H9 (cell line): ENCODE measurements at regions not wholly inside any gene's neighbourhood (a gene's known extent, or its start where the extent isn't known, plus 50 kb on each side); places are given as distances from the start of the nearest gene placed in this dataset.

ENCODE experiments used
- DNase-seq: peaks from one replicate; pipeline ENCODE4 v3.0.0-alpha.2; 2017
- H2AFZ ChIP-seq: one replicate; pipeline ENCODE4 v1.6.1; 2013; ENCODE audit warnings: mild to moderate bottlenecking, low read length, control low read depth, moderate library complexity
- H2AK5ac ChIP-seq: 2 replicates; pipeline ENCODE4 v1.6.1; 2013; ENCODE audit warnings: low read length, control low read depth, mixed read lengths; ENCODE audit not compliant: insufficient read length
- H2BK120ac ChIP-seq: one replicate; pipeline ENCODE4 v1.6.1; 2013; ENCODE audit warnings: low read depth, mild to moderate bottlenecking, low read length, control low read depth, inconsistent platforms; ENCODE audit not compliant: poor library complexity, severe bottlenecking
- H2BK12ac ChIP-seq: 2 replicates; pipeline ENCODE4 v1.6.1; 2013; ENCODE audit warnings: low read length, control low read depth, mixed read lengths, low read depth; ENCODE audit not compliant: insufficient read length
- H2BK15ac ChIP-seq: 2 replicates; pipeline ENCODE4 v1.6.1; 2013; ENCODE audit warnings: low read depth, low read length, control low read depth
- H2BK20ac ChIP-seq: one replicate; pipeline ENCODE4 v1.6.1; 2013; ENCODE audit warnings: low read depth, mild to moderate bottlenecking, low read length, control low read depth, inconsistent platforms; ENCODE audit not compliant: poor library complexity, severe bottlenecking
- H2BK5ac ChIP-seq: 2 replicates; pipeline ENCODE4 v1.6.1; 2013; ENCODE audit warnings: low read length, control low read depth, mixed read lengths; ENCODE audit not compliant: insufficient read length
- H3K14ac ChIP-seq: 2 replicates; pipeline ENCODE4 v1.6.1; 2013; ENCODE audit warnings: low read length, control low read depth; ENCODE audit not compliant: insufficient read depth
- H3K18ac ChIP-seq: 2 replicates; pipeline ENCODE4 v1.6.1; 2013; ENCODE audit warnings: low read depth, mild to moderate bottlenecking, mixed read lengths, low read length, control low read depth; ENCODE audit not compliant: insufficient read length
- H3K23ac ChIP-seq: 2 replicates; pipeline ENCODE4 v1.6.1; 2013; ENCODE audit warnings: low read length, control low read depth, mixed read lengths, low read depth; ENCODE audit not compliant: insufficient read length
- H3K23me2 ChIP-seq: 2 replicates; pipeline ENCODE4 v1.6.1; 2013; ENCODE audit warnings: low read depth, mild to moderate bottlenecking, mixed read lengths, low read length, control low read depth; ENCODE audit not compliant: insufficient read length, poor library complexity, severe bottlenecking
- H3K27ac ChIP-seq: 2 replicates; pipeline ENCODE4 v1.5.1; 2013; ENCODE audit warnings: low read length, control low read depth, mixed read lengths, low read depth; ENCODE audit not compliant: insufficient read length
- H3K27me3 ChIP-seq: 2 replicates; pipeline ENCODE4 v1.6.1; 2013; ENCODE audit warnings: low read length, control low read depth, inconsistent platforms; ENCODE audit not compliant: insufficient read depth
- H3K4ac ChIP-seq: 2 replicates; pipeline ENCODE4 v1.6.1; 2013; ENCODE audit warnings: low read depth, mild to moderate bottlenecking, control low read depth, inconsistent platforms, low read length, moderate library complexity
- H3K4me1 ChIP-seq: 2 replicates; pipeline ENCODE4 v1.6.1; 2013; ENCODE audit warnings: low read length, control low read depth, inconsistent platforms; ENCODE audit not compliant: insufficient read depth
- H3K4me2 ChIP-seq: 2 replicates; pipeline ENCODE4 v1.6.1; 2013; ENCODE audit warnings: low read length, control low read depth, mixed read lengths; ENCODE audit not compliant: insufficient read length, insufficient read depth
- H3K56ac ChIP-seq: 2 replicates; pipeline ENCODE4 v1.6.1; 2013; ENCODE audit warnings: low read depth, mild to moderate bottlenecking, mixed read lengths, low read length, control low read depth; ENCODE audit not compliant: insufficient read length
- H3K79me1 ChIP-seq: 2 replicates; pipeline ENCODE4 v1.6.1; 2013; ENCODE audit warnings: low read depth, mild to moderate bottlenecking, moderate library complexity, low read length, control low read depth, inconsistent platforms; ENCODE audit not compliant: insufficient read depth, poor library complexity, severe bottlenecking
- H3K79me2 ChIP-seq: 2 replicates; pipeline ENCODE4 v1.6.1; 2013; ENCODE audit warnings: low read length, control low read depth, inconsistent platforms; ENCODE audit not compliant: insufficient read depth
- H3K9ac ChIP-seq: 2 replicates; pipeline ENCODE4 v1.6.1; 2013; ENCODE audit warnings: low read length, control low read depth, mixed read lengths; ENCODE audit not compliant: insufficient read length; ENCODE audit errors: extremely low read depth
- H3K9me3 ChIP-seq: one replicate; pipeline ENCODE4 v1.6.1; 2013; ENCODE audit warnings: low read depth, low read length, inconsistent platforms; ENCODE audit not compliant: control insufficient read depth
- H3T11ph ChIP-seq: one replicate; pipeline ENCODE4 v1.6.1; 2013; ENCODE audit warnings: mild to moderate bottlenecking, low read length, control low read depth, inconsistent platforms
- H4K20me1 ChIP-seq: one replicate; pipeline ENCODE4 v1.6.1; 2013; ENCODE audit not compliant: control insufficient read depth, insufficient read length, insufficient read depth
- H4K5ac ChIP-seq: 2 replicates; pipeline ENCODE4 v1.6.1; 2013; ENCODE audit warnings: low read depth, mild to moderate bottlenecking, mixed read lengths, low read length, control low read depth; ENCODE audit not compliant: insufficient read length
- H4K8ac ChIP-seq: replicated peaks from 2 replicates; pipeline ENCODE4 v1.6.1; 2013; ENCODE audit warnings: low read length, control low read depth, mixed read lengths, low read depth; ENCODE audit not compliant: insufficient read length
- H4K91ac ChIP-seq: 2 replicates; pipeline ENCODE4 v1.6.1; 2013; ENCODE audit warnings: low read depth, mild to moderate bottlenecking, moderate library complexity, mixed read lengths, low read length, control low read depth; ENCODE audit not compliant: insufficient read length
- H3K27ac Mint-ChIP-seq, 3 experiments: 2 replicates in 2 of 3; 3 replicates in 1 of 3; pipeline ENCODE4 v1.8.0; 2020 to 2021; ENCODE audit warnings: mixed read lengths in 3 of 3, mild to moderate bottlenecking in 1 of 3, moderate library complexity in 1 of 3
- H3K27me3 Mint-ChIP-seq: 2 replicates; pipeline ENCODE4 v1.8.0; 2021; ENCODE audit warnings: low read depth, mild to moderate bottlenecking, moderate library complexity, mixed read lengths
- H3K36me3 Mint-ChIP-seq, 3 experiments: 2 replicates in 2 of 3; 3 replicates in 1 of 3; pipeline ENCODE4 v1.8.0; 2020 to 2021; ENCODE audit warnings: low read depth in 3 of 3, mixed read lengths in 3 of 3; ENCODE audit not compliant: insufficient read depth in 1 of 3
- H3K4me1 Mint-ChIP-seq, 2 experiments: 2 replicates each; pipeline ENCODE4 v1.8.0; 2020; ENCODE audit warnings: mixed read lengths in 2 of 2
- H3K4me3 Mint-ChIP-seq, 2 experiments: 2 replicates in 1 of 2; 3 replicates in 1 of 2; pipeline ENCODE4 v1.8.0; 2020 to 2021; ENCODE audit warnings: mild to moderate bottlenecking in 2 of 2, mixed read lengths in 2 of 2, moderate library complexity in 1 of 2
- H3K9me3 Mint-ChIP-seq, 2 experiments: 2 replicates in 1 of 2; 3 replicates in 1 of 2; pipeline ENCODE4 v1.8.0; 2020; ENCODE audit warnings: mild to moderate bottlenecking in 2 of 2, mixed read lengths in 2 of 2, moderate library complexity in 1 of 2
- CTCF ChIP-seq: fragments of 200-600 bp; sonication (generic); conservative IDR thresholded peaks from 3 replicates; pipeline ENCODE4 v1.8.0; 2021; ENCODE audit warnings: antibody characterized with exemption, mild to moderate bottlenecking
- WGBS: extraction: QIAGEN DNeasy Blood & Tissue Kit; methylation state at CpG from one replicate; pipeline ENCODE4 v1.1.7; 2013; ENCODE audit warnings: missing lambda C conversion rate, low lambda C conversion rate, mixed read lengths; ENCODE audit not compliant: insufficient read length; ENCODE audit errors: extremely low coverage; 5-methylcytosine and 5-hydroxymethylcytosine counted together

- no peaks in the 10 kb centered on the region for H3K9me3 ChIP-seq
- no peak overlapping the region for H3K14ac ChIP-seq
- H2BK12ac ChIP-seq = no peak overlapping the region
- no peak overlapping the region for H3T11ph ChIP-seq
- no peak overlapping the region for H3K56ac ChIP-seq
- no peak for DNase-seq
- no CpG with 5 or more reads among the region's 1 CpG for WGBS
- H2BK15ac ChIP-seq = no peak overlapping the region
- no peak overlapping the region for H2BK20ac ChIP-seq
- H4K8ac ChIP-seq = no peak overlapping the region
- peaks cover 3% of the 10 kb centered on the region; the same call in 1 of the 2 replicates for H3K4me1 ChIP-seq
- no peaks in the 10 kb centered on the region for H3K23me2 ChIP-seq
- H3K4me2 ChIP-seq = no peak overlapping the region
- H4K91ac ChIP-seq = no peak overlapping the region
- no peak overlapping the region for H2AK5ac ChIP-seq
- H3K79me2 ChIP-seq = no peaks in the 10 kb centered on the region
- no peak overlapping the region for H2BK5ac ChIP-seq
- H2AFZ ChIP-seq = no peak overlapping the region
- Mint-ChIP-seq H3K4me3 (no peak overlapping the region; a peak in 1 of 5 replicates), H3K9me3 (peaks cover 7 to 9% of the 10 kb centered on the region in 2 experiments; a peak in 4 of 5 replicates), H3K4me1 (peaks cover 2% of the 10 kb centered on the region in 2 experiments), H3K27ac (no peak overlapping the region), H3K27me3 (no peaks in the 10 kb centered on the region; the same call in 1 of the 2 replicates), H3K36me3 (no peaks in the 10 kb centered on the region; a peak in 1 of 7 replicates)
- TF ChIP-seq CTCF = no peak
- H2BK120ac ChIP-seq = no peak overlapping the region
- no peak overlapping the region for H3K9ac ChIP-seq
- H3K27ac ChIP-seq = no peak overlapping the region
- H3K27me3 ChIP-seq = no peaks in the 10 kb centered on the region
- H3K18ac ChIP-seq = no peak overlapping the region
- H3K79me1 ChIP-seq = no peaks in the 10 kb centered on the region
- H4K20me1 ChIP-seq = no peaks in the 10 kb centered on the region
- no peak overlapping the region for H3K23ac ChIP-seq
- H4K5ac ChIP-seq = no peak overlapping the region
- no peak overlapping the region for H3K4ac ChIP-seq
Observed at GRCh38 chr14:66315098-66315497, 171.1 kb upstream of the CCDC196 start.
